CD4-positive, alpha-beta T cell treated with Interferon alpha-2 for 1 hour (primary cell): ENCODE measurements at regions not wholly inside any gene's neighbourhood (a gene's known extent, or its start where the extent isn't known, plus 50 kb on each side); places are given as distances from the start of the nearest gene placed in this dataset.
"Not testable (repeated sequence)": the region's sequence is repeated elsewhere in the genome, so short reads cannot be mapped to it uniquely, and the experiment has no call there.

Experiments
- DNase-seq, 2 donors: peaks; one replicate each; pipeline ENCODE4 v3.0.0-alpha.2; 2020 to 2022

DNA sequence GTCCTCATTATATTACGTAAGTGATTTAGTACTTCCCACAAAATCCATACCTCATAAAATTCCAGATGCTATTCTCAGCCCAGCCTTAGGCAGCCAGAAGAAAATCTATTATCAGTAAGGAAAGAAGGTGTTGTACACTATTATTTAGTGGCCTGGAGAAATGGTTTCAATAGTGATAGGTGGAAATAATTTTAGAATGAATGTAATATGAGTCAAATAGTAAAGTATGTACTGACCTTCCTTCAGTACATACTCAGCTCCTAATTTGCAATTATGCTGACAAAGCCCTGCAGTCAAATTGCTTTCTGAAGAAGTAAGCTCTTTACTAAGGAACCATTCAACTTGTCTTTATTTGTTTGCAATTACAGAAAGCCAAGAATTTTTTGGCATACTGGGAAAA, 409.2 kb downstream of the HTR1A start:
- no peak for DNase-seq

- DNase-seq = no peak
Observed at GRCh38 chr5:63535840-63536602, 426.2 kb downstream of the HTR1A start.

- DNase-seq = no peak
Observed at GRCh38 chr5:63524281-63524680, 438.0 kb downstream of the HTR1A start.

DNA sequence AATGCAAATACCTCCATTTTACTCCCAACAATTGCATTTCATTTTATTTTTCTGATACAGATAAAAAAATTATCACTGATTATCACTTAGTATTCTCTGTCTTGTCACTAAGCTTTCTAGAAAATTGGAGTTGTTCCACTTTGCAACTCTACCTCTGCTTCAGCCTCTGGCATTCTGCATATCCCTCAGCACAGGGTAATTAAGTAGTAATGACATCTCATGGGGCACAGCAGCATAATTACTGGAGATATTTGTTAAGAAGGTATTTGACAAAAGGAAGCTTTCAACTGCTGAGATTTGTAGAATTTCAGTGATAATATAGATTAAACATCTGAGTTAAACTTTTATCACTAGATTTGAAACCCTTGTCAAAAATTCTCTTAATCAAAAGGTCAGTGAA, 446.2 kb downstream of the HTR1A start:
- no peak for DNase-seq

DNA sequence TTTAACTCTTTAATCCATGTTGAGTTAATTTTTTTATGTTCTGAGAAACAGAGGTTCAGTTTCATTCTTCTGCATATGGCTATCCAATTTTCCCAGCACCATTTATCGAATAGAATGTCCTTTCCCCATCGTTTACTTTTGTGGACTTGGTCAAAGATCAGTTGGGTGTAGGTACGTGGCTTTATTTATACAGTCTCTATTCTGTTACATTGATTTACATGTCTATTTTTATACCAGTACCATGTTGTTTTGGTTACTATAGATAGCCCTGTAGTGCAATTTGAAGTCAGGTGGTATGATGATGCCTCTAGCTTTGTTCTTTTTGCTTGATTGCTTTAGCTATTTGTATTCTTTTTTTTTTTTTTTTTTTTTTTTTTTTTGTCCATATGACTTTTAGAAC, 462.0 kb downstream of the HTR1A start:
- no peak for DNase-seq

GRCh38 chr5:63495225-63495624, 467.0 kb downstream of the HTR1A start:
- no peak for DNase-seq

- DNase-seq = no peak
Observed at GRCh38 chr5:63483338-63483737, 478.9 kb downstream of the HTR1A start.

DNA sequence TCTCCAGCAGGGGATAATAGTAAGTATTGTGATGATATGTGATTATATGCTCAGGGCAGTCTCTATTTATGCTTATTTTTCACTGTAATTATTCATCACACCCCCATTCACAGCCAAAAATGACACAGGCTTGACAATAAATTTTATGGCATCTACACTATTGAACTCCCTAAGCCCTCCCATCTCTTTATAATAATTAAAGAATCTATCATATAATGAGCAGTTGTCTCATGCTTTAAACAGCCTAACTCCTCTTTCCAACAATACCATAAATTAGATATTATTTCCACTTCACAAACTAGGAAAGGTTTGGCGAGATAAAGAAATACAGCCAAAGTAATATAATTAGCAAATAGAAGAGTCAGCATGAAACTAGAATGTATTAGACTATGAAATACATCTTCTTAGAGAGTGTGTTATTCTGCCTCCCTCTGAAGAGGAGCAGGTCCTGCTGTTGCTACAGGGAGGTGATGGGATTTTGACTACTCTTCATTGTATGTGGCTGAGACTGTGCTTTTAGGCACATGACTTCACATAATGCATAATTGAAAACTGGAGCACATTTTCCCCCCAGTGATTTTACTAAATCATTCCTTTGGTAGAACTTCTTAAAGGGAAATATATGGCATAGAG, 488.8 kb downstream of the HTR1A start:
- no peak for DNase-seq

GRCh38 chr5:63456279-63456678, 506.0 kb downstream of the HTR1A start:
- DNase-seq = no peak

DNA sequence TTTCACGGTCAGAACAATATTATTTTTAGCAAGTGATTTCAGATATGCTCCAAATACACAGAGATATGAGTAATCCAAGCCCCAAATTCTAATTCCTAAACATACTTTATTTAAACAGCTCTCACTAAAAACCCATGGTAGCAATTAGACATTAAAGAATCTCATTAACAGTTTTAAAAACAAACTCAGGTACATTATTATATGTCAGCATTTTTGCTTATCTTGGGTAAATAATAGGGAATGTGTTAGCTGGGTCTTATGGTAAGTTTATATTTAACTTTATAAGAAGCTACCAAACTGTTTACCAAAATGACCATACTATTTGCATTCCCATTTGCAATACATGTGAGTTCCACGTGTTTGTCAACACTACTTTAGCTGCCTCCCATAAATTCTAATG, 511.1 kb downstream of the HTR1A start:
- DNase-seq = no peak

- no peak for DNase-seq
Observed at GRCh38 chr5:63439537-63439936, 522.7 kb downstream of the HTR1A start.

GRCh38 chr5:63409737-63410136, 552.5 kb downstream of the HTR1A start:
- no peak for DNase-seq

- no peak for DNase-seq
Observed at GRCh38 chr5:63408984-63409383, 553.3 kb downstream of the HTR1A start.

- no peak for DNase-seq
Observed at GRCh38 chr5:63401436-63402046, 560.7 kb downstream of the HTR1A start.

GRCh38 chr5:63400079-63400478, 562.2 kb downstream of the HTR1A start:
- DNase-seq = no peak

GRCh38 chr5:63398346-63398745, 563.9 kb downstream of the HTR1A start:
- no peak for DNase-seq

DNA sequence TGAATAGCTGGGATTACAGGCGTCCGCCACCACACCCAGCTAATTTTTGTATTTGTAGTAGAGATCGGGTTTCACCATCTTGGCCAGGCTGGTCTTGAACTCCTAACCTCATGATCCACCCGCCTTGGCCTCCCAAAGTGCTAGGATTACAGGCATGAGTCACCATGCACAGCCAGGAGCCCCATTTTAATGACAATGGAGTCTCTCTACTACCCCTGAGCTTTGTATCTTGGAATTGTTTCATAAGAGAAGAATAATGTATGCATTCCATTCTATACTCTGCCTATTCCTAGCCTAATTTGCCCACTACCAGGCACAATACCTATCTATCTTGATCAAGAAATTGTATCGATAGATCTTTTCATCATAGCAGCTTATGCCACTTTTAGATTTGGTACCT, 574.1 kb downstream of the HTR1A start:
- DNase-seq = not testable (repeated sequence)

- DNase-seq = no peak
Observed at GRCh38 chr5:63375851-63376250, 586.4 kb downstream of the HTR1A start.

DNA sequence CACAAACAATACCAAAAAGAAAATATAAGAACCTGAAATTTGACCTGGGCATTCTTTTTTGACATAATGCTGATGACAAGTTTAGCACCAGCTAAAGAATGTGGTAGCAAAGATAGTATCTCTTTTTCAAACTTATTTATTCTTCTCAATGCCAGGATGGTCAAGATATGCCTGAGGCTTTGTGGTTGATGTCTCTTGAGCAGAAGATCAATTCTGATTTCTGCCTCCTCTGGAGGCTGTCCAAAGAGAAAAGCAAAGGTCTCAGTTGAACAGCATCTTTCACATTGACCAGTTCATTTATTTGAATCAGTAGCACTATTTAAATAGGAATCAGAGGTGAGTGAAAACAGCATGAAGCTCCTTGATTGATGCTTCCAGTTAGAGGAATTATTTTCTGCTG, 588.2 kb downstream of the HTR1A start:
- DNase-seq = no peak

GRCh38 chr5:63351164-63351563, 611.1 kb downstream of the HTR1A start:
- DNase-seq = no peak

DNA sequence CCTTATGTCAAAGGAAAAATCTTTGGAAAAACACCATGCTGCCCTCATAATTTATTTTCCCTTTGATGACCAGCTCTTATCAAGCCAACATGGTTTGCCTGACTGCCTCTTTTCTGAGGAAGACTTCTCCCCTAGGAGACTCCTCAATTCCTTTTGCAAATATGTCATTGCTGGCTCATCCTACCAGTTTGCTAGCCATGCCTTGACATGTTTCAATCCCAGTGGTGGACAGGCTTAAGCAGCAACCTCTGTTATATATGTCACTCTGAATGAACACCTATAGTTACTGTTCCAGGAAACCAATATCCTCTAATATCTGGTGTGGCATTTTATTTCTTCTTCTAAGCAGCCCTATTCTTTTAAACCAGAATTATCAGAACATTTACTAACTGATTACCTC, 615.8 kb downstream of the HTR1A start:
- DNase-seq = no peak

DNA sequence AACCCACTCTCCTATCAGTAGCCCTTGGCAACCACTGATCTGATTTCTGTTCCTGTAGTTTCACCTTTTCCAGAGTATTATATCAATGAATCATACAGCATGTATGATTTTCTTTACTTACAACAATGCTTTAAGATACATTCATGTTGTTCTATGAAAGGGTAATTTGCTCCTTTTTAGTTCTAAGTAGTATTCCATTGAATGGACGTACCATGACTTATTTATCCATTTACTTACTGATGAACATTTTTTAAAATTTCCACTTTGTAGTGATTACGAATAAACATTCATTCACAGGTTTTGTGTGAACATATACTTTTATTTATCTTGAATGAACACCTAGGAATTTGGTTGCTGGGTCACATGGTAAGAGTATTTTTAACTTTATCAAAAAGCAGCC, 620.8 kb downstream of the HTR1A start:
- DNase-seq = no peak

DNA sequence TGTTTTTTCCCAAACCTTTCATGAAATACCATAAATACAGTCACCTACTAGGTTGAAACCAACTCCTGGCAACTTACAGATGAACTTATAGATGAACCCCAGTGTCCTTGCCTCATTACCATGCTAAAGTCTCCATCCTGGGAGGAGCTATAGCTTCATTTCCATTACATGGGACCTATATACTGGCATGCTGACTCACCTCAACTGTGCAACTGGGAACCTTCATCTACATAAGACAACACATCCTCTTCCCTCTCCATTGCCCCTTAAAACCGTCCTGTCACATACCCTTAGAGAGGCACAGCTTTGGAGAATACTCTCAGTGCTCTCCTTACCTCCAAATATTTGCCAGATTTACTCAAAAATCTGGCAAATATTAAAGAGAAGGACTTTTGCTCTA, 638.3 kb downstream of the HTR1A start:
- no peak for DNase-seq

GRCh38 chr5:63314551-63314950, 647.7 kb downstream of the HTR1A start:
- DNase-seq = no peak
